MG63 (cell line): ENCODE measurements at regions not wholly inside any gene's neighbourhood (a gene's known extent, or its start where the extent isn't known, plus 50 kb on each side); places are given as distances from the start of the nearest gene placed in this dataset.

Source experiments
- DNase-seq: peaks from one replicate; pipeline ENCODE4 v3.0.0-alpha.2; 2020
- H3K27me3 ChIP-seq: fragments of 250-450 bp; sonication (Bioruptor Pico); 2 replicates; pipeline ENCODE4 v1.5.1; 2020; ENCODE audit warnings: mild to moderate bottlenecking, moderate library complexity
- H3K36me3 ChIP-seq: fragments of 250-450 bp; sonication (Bioruptor Pico); 2 replicates; pipeline ENCODE4 v1.5.1; 2020; ENCODE audit warnings: mild to moderate bottlenecking, moderate library complexity
- H3K4me3 ChIP-seq: fragments of 250-450 bp; sonication (Bioruptor Pico); 2 replicates; pipeline ENCODE4 v1.5.1; 2020; ENCODE audit warnings: mild to moderate bottlenecking, moderate library complexity
- H3K9me3 ChIP-seq: fragments of 250-450 bp; sonication (Bioruptor Pico); 2 replicates; pipeline ENCODE4 v1.5.1; 2020; ENCODE audit warnings: mild to moderate bottlenecking, moderate library complexity

DNA sequence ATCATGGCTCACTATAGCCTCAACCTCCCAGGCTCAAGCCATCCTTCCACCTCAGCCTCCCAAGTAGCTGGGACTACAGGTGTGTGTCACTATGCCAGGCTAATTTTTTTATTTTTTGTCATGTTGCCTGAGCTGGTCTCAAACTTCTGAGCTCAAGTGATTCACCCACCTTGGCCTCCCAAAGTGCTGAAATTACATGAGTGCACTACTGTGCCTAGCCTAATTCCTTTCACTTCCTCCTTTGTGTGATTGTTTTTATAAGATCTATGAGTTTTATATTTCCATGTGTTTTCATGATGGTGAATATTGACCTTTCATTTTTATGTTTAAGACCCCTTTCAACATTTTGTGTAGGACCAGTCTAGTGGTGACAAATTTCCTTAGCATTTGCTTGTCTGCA lies 55.2 kb upstream of the IL12B start:
- no peaks in the 10 kb centered on the region for H3K36me3 ChIP-seq
- H3K27me3 ChIP-seq = no peaks in the 10 kb centered on the region
- peaks cover 50% of the 10 kb centered on the region for H3K9me3 ChIP-seq
- H3K4me3 ChIP-seq = no peak overlapping the region
- no peak for DNase-seq

DNA sequence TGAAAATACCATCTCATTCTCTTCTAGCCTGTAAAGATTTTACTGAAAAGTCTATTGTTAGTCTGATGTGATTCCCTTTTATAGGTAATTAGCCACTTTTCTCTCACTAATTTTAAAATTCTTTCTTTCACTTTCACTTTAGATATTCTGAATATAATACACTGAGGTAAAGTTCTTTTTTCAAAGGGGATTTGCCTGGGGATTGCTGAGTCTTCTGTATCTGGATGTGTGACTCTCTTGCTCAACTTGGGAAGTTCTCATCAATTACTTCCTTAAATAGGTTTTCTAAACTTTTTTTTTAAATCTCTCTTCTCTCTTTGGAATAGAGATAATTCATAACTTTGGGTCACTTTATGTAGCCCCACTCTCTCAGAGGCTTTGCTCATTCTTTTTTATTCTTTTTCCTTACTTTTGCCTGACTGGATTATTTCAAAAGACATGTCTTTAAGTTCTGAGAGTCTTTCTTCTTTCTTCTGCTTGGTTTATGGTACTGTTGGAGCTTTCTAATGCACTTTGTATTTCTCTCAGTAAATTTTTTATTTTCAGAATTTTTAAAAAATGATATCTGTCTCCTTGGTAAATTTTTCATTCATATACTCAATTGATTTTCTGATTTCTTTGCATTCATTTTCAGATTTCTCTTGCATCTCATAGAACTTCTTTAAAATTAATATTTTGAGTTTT lies 55.9 kb upstream of the IL12B start:
- no peak overlapping the region for H3K4me3 ChIP-seq
- no peaks in the 10 kb centered on the region for H3K27me3 ChIP-seq
- peaks cover 43% of the 10 kb centered on the region for H3K9me3 ChIP-seq
- no peaks in the 10 kb centered on the region for H3K36me3 ChIP-seq
- no peak for DNase-seq

DNA sequence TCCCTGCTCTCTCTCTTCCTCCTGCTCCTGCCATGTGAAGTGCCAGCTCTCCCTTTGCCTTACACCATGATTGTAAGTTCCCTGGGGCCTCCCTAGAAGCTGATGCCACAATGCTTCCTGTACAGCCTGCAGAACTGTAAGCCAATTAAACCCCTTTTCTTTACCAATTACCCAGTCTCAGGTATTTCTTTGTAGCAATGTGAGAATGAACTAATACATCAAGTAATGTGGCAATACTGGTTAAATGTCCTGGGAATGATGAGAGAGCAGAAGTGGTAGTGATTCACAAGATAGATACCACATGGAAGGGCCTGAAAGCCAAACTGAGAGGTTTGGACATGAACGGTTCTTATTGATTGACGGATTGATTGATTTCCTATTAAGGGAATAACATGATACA lies 62.6 kb upstream of the IL12B start:
- H3K4me3 ChIP-seq = no peak overlapping the region
- no peak for DNase-seq
- peaks cover 3% of the 10 kb centered on the region; the same call in 1 of the 2 replicates for H3K9me3 ChIP-seq
- no peaks in the 10 kb centered on the region for H3K27me3 ChIP-seq
- no peaks in the 10 kb centered on the region for H3K36me3 ChIP-seq

DNA sequence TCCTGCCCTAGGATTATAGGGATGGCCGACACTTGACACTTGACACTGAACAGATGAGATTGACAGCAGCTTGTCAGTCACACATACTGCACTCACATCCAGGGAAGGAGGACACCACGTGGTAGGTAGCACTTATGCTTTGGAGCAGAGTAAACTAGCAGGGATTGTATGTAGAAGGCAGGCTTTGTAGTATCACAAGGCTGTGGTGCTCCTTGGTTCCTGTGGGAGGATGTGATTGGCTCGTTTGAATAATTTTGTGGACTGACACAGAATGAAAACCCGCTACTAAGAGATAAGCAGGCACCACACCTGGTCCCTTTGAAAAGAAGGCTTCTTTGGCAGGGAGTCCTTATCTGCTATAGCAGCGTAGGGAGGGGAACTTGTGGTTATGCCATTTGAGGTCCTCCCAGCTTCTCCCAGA lies 63.6 kb upstream of the IL12B start:
- Histone ChIP-seq H3K9me3 (no peaks in the 10 kb centered on the region), H3K4me3 (no peak overlapping the region), H3K36me3 (no peaks in the 10 kb centered on the region), H3K27me3 (no peaks in the 10 kb centered on the region)
- no peak for DNase-seq

DNA sequence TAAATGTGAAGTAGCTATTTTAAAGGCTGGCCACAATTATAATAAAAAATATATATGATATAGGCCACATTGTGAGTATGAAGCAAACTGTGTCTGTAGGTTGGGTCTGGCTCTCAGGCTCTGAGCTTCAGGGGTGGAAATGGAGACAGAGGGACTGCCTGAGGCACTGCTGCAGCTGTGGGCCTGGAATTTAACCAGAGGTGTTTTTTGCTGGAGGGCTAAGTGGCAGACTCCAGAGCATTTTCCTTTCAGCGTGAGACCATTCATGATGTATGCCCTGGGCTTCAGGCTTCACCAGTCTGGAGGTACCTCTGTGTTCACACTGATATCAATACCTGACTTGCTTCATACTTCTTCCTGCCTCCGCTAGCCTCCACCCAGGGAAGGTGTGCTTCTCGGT lies 64.9 kb upstream of the IL12B start:
- no peaks in the 10 kb centered on the region for H3K9me3 ChIP-seq

DNA sequence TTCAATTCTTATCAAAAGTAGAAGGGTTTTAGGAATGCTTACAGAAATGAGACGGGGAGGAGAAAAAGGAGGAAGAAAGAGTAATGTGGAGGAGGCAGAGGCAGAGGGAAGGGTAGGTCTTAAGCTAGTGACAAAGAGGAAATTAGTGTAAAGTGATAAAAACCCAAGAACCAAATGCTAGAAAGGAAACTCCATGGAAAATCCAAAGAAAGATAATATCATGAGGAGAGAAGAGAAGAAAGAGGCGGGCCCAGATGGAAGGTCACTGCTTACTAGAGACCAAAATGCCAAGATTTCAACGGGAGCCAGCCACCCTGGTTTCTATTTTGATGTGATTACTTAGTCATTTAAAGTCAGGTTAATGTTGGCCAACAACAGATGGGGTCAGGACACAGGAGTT lies 68.6 kb upstream of the IL12B start:
- Histone ChIP-seq H3K4me3 (no peak overlapping the region), H3K36me3 (no peaks in the 10 kb centered on the region), H3K27me3 (no peaks in the 10 kb centered on the region), H3K9me3 (no peaks in the 10 kb centered on the region)
- DNase-seq = no peak

More for the DNA sequence above, 64.9 kb upstream of the IL12B start:
- Histone ChIP-seq H3K4me3 (no peak overlapping the region), H3K36me3 (no peaks in the 10 kb centered on the region), H3K27me3 (no peaks in the 10 kb centered on the region)
- no peak for DNase-seq

DNA sequence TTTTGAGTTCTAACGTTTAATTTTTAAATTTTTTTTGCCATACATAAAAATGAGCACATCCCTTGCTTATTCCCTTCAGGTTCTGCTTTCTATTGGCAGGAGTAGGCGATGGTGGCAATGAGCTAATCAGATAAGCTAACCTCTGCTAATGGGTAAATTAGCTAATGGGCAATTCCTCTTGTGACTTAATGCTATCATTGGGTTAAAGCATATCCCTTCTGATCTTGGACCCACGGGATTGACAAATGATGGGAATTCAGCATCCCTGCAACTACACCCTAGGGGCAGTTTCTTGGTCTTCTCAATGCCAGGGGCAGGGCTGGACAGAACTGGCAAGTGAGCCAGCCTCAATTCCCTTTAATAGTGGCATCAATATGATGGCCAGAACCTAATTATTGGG lies 70.2 kb upstream of the IL12B start:
- Histone ChIP-seq H3K4me3 (no peak overlapping the region), H3K9me3 (no peaks in the 10 kb centered on the region), H3K27me3 (no peaks in the 10 kb centered on the region), H3K36me3 (no peaks in the 10 kb centered on the region)
- no peak for DNase-seq

DNA sequence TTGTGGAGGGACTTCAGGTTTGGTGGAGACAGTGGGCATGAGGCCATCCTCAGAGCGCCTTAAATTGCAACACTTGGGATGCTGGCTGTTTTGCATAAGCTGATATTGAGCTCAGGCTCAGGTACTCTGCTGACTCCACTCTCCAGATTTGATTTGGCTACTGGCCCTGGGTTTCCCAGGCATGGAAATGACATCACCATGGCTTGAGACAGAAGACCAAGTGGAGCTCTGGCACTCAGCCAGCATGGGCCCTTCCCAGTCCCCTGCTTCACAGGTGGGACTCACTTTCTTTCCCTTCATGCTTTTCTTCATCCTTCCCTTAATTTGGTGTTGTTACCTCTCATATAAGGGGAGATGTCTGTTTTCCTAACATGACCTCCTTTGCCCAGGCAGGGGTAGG lies 72.0 kb upstream of the IL12B start:
- no peaks in the 10 kb centered on the region for H3K36me3 ChIP-seq
- DNase-seq = peak; percentile 24
- H3K9me3 ChIP-seq = no peaks in the 10 kb centered on the region
- H3K27me3 ChIP-seq = no peaks in the 10 kb centered on the region
- H3K4me3 ChIP-seq = no peak overlapping the region

DNA sequence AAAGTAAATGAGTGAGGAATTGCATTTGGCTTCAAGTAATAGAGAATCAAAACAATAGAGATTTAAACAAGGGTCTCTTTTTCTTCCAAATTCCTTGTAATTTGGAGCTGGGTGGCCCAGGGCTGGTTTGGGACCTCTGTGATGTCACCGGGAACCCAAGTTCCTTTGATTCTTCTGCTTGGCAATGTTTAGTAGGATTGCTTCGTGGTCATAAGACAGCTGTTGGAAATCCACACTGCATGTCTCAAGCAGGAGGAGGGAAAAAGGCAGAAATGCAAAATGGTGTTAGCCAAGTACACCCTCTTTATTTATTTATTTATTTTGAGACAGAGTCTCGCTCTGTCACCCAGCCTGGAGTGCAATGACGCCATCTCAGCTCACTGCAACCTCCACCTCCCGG lies 72.6 kb upstream of the IL12B start:
- Histone ChIP-seq H3K27me3 (no peaks in the 10 kb centered on the region), H3K9me3 (no peaks in the 10 kb centered on the region), H3K4me3 (no peak overlapping the region), H3K36me3 (no peaks in the 10 kb centered on the region)
- DNase-seq = no peak

DNA sequence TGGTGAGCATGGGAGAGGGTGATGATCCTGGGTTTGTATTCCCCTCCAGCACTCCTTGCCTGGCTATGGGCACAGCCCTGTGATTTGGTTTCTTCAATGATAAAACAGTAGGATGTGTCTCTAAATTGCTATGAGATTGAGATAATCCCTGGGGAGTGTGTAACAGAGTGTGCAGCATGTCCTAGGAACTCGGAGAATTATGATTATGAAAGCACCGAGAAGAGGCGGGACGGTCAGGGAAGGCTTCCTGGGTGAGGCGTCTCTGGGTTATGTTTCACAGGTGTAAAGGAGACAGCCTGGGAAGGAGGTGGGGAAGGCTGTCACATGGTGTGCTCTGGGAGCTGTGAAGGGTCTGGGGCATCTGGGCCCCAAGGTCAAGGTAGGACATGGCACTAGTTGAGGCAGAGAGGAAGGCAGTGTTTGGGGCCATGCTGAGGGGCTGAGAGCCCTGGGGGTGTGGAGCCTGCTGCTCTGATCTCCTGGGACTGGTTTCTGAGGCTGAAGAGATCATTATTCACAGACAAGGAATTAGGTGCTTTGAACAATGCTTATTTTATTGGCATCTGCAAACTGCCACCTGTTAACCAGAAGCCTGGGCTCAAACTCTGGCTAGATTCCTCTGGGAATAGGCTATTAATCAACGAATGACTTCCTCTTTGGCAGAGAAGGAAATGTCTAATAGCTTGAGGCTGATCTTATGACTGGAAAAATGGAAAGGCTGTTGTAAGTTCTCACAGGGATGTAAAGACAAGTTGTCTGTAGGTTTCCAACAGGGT lies 73.8 kb upstream of the IL12B start:
- Histone ChIP-seq H3K36me3 (no peaks in the 10 kb centered on the region), H3K9me3 (no peaks in the 10 kb centered on the region), H3K4me3 (no peak overlapping the region), H3K27me3 (no peaks in the 10 kb centered on the region; the same call in 1 of the 2 replicates)
- peak; percentile 14 for DNase-seq

DNA sequence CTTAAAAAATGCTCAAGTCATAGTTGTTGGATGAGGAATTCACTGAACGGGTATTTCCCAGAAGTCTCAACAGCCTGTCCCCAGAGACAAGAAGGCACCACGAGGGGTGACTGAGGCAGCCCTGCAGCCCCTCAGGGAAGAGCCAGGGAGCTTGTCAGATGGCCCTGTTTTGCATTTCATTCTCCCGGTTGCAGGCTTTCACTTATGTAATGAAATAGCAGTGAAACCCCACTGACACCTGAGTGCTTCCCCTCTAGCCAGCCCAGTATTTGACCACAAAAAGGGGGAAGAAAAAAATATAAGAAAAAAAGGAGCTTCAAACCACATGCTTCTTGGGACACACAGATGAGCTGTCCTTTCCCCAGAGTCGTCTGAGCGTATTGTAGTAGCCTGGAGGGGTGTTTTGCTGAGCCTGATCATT lies 75.3 kb upstream of the IL12B start:
- DNase-seq = no peak
- H3K9me3 ChIP-seq = no peaks in the 10 kb centered on the region
- H3K4me3 ChIP-seq = no peak overlapping the region
- H3K36me3 ChIP-seq = no peaks in the 10 kb centered on the region
- no peaks in the 10 kb centered on the region; the same call in 1 of the 2 replicates for H3K27me3 ChIP-seq

DNA sequence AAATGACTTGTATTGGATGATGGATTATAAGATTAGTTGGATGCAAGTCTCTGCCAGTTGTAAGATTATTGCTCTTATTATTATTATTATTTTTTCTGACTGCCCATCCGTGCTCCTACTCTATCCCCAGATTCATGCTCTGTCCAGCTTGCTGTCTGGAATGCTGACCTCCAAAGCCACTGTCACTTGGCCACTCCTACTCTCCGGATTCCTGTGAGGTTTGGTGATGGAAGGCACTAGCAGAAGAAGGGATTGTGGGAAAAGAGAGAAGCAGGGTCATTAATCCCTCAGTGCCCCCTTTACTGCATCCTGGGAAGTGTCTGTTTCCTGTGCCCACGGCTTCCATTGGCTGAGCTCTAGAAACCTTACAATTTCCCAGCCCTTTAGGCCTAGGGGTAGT lies 76.3 kb upstream of the IL12B start:
- H3K4me3 ChIP-seq = no peak overlapping the region
- H3K9me3 ChIP-seq = no peaks in the 10 kb centered on the region
- H3K36me3 ChIP-seq = no peaks in the 10 kb centered on the region
- H3K27me3 ChIP-seq = no peaks in the 10 kb centered on the region; the same call in 1 of the 2 replicates
- no peak for DNase-seq

DNA sequence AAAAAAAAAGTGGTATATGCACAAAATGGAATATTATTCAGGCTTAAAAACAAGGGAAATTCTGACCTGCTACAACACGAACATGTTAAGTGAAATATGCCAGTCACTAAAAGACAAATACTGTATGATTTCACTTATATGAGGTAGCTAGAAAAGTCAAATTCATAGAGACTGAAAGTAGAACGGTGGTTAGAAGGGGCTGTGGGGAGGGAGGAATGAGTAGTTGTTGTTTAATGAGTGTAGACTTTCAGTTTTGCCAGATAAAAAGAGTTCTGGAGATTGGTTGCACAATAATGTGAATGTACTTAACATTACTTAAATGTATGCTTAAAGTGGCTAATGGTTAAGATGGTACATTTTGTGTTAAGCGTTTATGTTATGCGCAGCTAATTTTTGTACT lies 79.5 kb upstream of the IL12B start:
- no peak for DNase-seq
- Histone ChIP-seq H3K9me3 (no peaks in the 10 kb centered on the region), H3K27me3 (no peaks in the 10 kb centered on the region; the same call in 1 of the 2 replicates), H3K4me3 (no peak overlapping the region), H3K36me3 (no peaks in the 10 kb centered on the region)

DNA sequence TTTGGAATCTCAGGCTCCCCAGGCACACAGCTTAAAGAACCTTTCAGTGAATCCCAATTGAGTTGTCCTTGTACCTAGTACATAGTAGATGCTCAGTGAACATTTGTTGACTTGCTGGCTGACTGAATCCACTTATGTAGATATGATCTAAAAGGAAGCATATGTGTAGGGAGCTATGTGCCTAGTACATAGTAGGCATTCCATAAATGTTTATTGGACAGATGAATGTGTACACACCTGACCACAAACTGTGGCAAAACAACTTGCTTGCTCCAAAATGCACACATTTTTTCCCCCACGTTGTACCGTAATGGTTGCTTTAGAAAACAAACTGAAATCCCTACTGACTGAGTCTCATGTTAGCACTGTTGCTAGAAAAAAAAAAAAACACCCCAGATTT lies 80.2 kb upstream of the IL12B start:
- H3K9me3 ChIP-seq = no peaks in the 10 kb centered on the region
- no peak for DNase-seq
- H3K36me3 ChIP-seq = no peaks in the 10 kb centered on the region
- no peaks in the 10 kb centered on the region; the same call in 1 of the 2 replicates for H3K27me3 ChIP-seq
- no peak overlapping the region for H3K4me3 ChIP-seq

DNA sequence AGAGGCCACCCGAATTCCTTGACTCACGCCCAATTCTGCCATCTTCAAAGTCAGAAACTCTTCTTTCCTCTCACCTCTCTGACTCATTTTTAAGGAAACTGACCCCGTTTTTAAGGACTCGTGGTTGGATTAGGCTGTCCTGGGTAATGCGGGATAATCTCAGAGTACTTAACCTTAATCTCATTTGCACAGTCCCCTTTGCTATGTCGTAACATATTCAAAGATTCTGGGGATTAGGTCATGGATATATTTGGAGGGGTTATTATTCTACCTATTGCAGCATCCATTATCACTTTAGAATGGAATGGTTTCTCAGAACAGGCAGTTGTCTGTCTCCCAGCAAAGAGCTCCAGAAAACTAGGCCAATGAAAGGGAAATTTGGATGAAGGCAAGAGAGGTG lies 80.8 kb upstream of the IL12B start:
- no peaks in the 10 kb centered on the region for H3K36me3 ChIP-seq
- H3K9me3 ChIP-seq = no peaks in the 10 kb centered on the region
- no peak for DNase-seq
- no peaks in the 10 kb centered on the region; the same call in 1 of the 2 replicates for H3K27me3 ChIP-seq
- H3K4me3 ChIP-seq = no peak overlapping the region

DNA sequence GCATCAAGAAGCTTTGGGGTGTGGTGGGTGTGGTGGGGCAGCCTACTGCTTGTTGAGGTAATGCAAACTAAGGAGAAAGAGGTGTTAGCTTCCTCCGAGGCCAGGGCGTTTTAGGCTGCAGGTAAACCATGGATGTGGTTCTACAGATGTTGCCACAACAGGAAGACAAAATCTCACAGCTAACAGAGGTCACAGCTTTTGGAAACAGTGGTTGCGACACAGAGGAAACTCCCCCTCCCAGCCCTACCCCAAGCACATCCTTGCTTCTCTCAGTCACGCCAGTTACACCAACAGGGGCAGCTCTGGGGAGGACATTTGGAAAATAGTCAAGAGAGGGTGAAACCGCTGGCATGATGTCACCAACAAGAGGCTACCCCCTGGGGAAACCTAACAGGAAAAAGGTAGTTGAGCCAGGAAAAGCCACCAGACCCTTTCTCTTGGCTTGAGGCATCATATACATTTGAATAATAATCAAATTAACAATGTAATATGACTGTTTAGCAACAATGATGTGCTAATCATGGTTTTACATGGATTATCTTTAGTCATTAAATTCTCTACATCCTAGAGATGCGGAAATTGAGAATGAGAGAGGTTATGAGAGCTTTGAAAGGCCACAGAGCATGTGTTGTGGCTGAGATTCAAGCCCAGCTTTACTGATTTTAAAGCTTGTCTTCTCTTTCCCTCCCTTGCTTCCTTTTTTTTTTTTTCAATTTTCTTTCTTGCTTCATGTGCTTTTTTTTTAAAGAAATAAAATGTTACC lies 82.2 kb upstream of the IL12B start:
- no peak overlapping the region for H3K4me3 ChIP-seq
- peak; percentile 8 for DNase-seq

DNA sequence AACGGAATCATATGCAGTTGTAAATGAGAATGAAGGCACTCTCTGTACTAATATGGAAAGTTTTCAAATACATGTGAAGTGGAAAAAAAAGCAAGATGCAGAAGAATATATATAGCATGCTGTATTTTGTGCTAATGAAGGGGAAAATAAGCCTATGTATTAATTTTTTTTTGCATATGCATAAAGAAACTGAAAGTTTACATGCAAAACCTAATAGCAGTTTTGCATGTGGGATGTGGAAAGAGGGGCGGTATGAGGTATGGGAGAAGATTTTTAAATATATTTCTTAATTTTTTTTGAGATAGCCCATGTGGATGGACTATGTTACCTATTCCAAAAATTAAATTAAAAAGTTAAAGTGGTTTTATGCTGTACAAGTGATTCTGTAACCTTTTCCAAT lies 83.7 kb upstream of the IL12B start:
- H3K4me3 ChIP-seq = no peak overlapping the region
- no peaks in the 10 kb centered on the region for H3K27me3 ChIP-seq
- H3K9me3 ChIP-seq = no peaks in the 10 kb centered on the region
- no peak for DNase-seq
- no peaks in the 10 kb centered on the region for H3K36me3 ChIP-seq

More for the DNA sequence above, 82.2 kb upstream of the IL12B start:
- Histone ChIP-seq H3K9me3 (no peaks in the 10 kb centered on the region), H3K27me3 (no peaks in the 10 kb centered on the region; the same call in 1 of the 2 replicates), H3K36me3 (no peaks in the 10 kb centered on the region)
